Loucy (cell line): ENCODE measurements at regions not wholly inside any gene's neighbourhood (a gene's known extent, or its start where the extent isn't known, plus 50 kb on each side); places are given as distances from the start of the nearest gene placed in this dataset.
"Not testable (repeated sequence)": the region's sequence is repeated elsewhere in the genome, so short reads cannot be mapped to it uniquely, and the experiment has no call there.

Experiments
- H2AFZ ChIP-seq: fragments of 200-600 bp; sonication (generic); 2 replicates; pipeline ENCODE4 v1.6.0; 2016; ENCODE audit warnings: antibody characterized with exemption, mild to moderate bottlenecking, low read length, moderate library complexity
- H3F3A ChIP-seq: fragments of 200-600 bp; 2 replicates; pipeline ENCODE4 v1.6.0; 2016; ENCODE audit warnings: antibody characterized with exemption, low read depth, mild to moderate bottlenecking
- H3K27me3 ChIP-seq: fragments of 200-600 bp; sonication (generic); 2 replicates; pipeline ENCODE4 v1.6.1; 2014; ENCODE audit warnings: low read length, mild to moderate bottlenecking; ENCODE audit not compliant: insufficient read depth, poor library complexity, severe bottlenecking
- H3K36me3 ChIP-seq: fragments of 200-600 bp; sonication (generic); 2 replicates; pipeline ENCODE4 v1.6.1; 2016; ENCODE audit warnings: low read length; ENCODE audit not compliant: insufficient read depth
- H3K4me1 ChIP-seq: fragments of 200-600 bp; sonication (generic); 2 replicates; pipeline ENCODE4 v1.5.1; 2014; ENCODE audit warnings: low read length, mild to moderate bottlenecking; ENCODE audit not compliant: insufficient read depth, poor library complexity, severe bottlenecking
- H3K4me2 ChIP-seq: fragments of 200-600 bp; sonication (generic); 2 replicates; pipeline ENCODE4 v1.6.0; 2014; ENCODE audit warnings: antibody characterized with exemption, low read length, low read depth, mild to moderate bottlenecking; ENCODE audit not compliant: poor library complexity, severe bottlenecking
- H3K4me3 ChIP-seq: fragments of 200-600 bp; sonication (generic); 2 replicates; pipeline ENCODE4 v1.5.1; 2014; ENCODE audit warnings: low read length, mild to moderate bottlenecking, mixed read lengths; ENCODE audit not compliant: poor library complexity, severe bottlenecking
- H3K79me2 ChIP-seq: fragments of 200-600 bp; sonication (generic); 2 replicates; pipeline ENCODE4 v1.6.1; 2014; ENCODE audit warnings: low read length; ENCODE audit not compliant: insufficient read depth
- H3K9ac ChIP-seq: fragments of 200-600 bp; sonication (generic); 2 replicates; pipeline ENCODE4 v1.6.0; 2014; ENCODE audit warnings: mild to moderate bottlenecking, low read depth, low read length, moderate library complexity; ENCODE audit not compliant: poor library complexity, severe bottlenecking
- H3K9me2 ChIP-seq: fragments of 200-600 bp; sonication (generic); replicated peaks from 2 replicates; pipeline ENCODE4 v1.6.1; 2016; ENCODE audit warnings: low read depth, low read length, mixed read lengths
- H3K9me3 ChIP-seq: fragments of 200-600 bp; sonication (generic); 2 replicates; pipeline ENCODE4 v1.6.1; 2014; ENCODE audit warnings: mild to moderate bottlenecking, antibody characterized with exemption, low read length, low read depth; ENCODE audit not compliant: insufficient read depth
- H4K20me1 ChIP-seq: fragments of 200-600 bp; sonication (generic); 2 replicates; pipeline ENCODE4 v1.6.0; 2014; ENCODE audit warnings: antibody characterized with exemption, low read length, mild to moderate bottlenecking; ENCODE audit not compliant: insufficient read depth, poor library complexity, severe bottlenecking
- CTCF ChIP-seq: fragments of 200-600 bp; sonication (generic); conservative IDR thresholded peaks from 2 replicates; pipeline ENCODE4 v1.5.1; 2014; ENCODE audit warnings: mild to moderate bottlenecking, antibody characterized with exemption, low read length
- EZH2phosphoT487 ChIP-seq: fragments of 200-600 bp; IDR thresholded peaks from 2 replicates; pipeline ENCODE4 v1.6.1; 2018; ENCODE audit warnings: antibody characterized with exemption, mild to moderate bottlenecking, moderate library complexity, borderline replicate concordance

- Histone ChIP-seq H3K27me3 (no peaks in the 10 kb centered on the region), H3K4me1 (peaks cover 16% of the 10 kb centered on the region), H3K79me2 (no peaks in the 10 kb centered on the region), H2AFZ (no peak overlapping the region), H3K9ac (no peak overlapping the region), H3K4me2 (no peak overlapping the region), H3K9me2 (no peaks in the 10 kb centered on the region), H3F3A (no peaks in the 10 kb centered on the region), H3K36me3 (no peaks in the 10 kb centered on the region), H3K9me3 (no peaks in the 10 kb centered on the region), H4K20me1 (no peaks in the 10 kb centered on the region), H3K4me3 (no peak overlapping the region)
- TF ChIP-seq CTCF (no peak), EZH2phosphoT487 (no peak)
These were observed 608.5 kb downstream of the TMEM121 start for GRCh38 chr14:106134886-106135285.

- Histone ChIP-seq H4K20me1 (no peaks in the 10 kb centered on the region), H3F3A (no peaks in the 10 kb centered on the region), H3K9me3 (no peaks in the 10 kb centered on the region), H3K4me3 (no peak overlapping the region), H3K27me3 (no peaks in the 10 kb centered on the region), H3K4me1 (peaks cover 16% of the 10 kb centered on the region), H3K4me2 (no peak overlapping the region), H3K79me2 (no peaks in the 10 kb centered on the region), H3K9me2 (no peaks in the 10 kb centered on the region), H3K36me3 (no peaks in the 10 kb centered on the region), H2AFZ (no peak overlapping the region), H3K9ac (no peak overlapping the region)
- TF ChIP-seq CTCF (peak; percentile 37; the same call in 1 of the 2 replicates), EZH2phosphoT487 (no peak)
These were observed 615.1 kb downstream of the TMEM121 start for GRCh38 chr14:106141242-106142220.

GRCh38 chr14:106145731-106146130 lies 619.3 kb downstream of the TMEM121 start:
- H3K9ac ChIP-seq, H3K4me2 ChIP-seq: not testable (repeated sequence)
- H3K4me1 ChIP-seq, result peaks cover 20% of the 10 kb centered on the region

More at GRCh38 chr14:106145731-106146130, 619.3 kb downstream of the TMEM121 start:
- not testable (repeated sequence) for H3K4me3 ChIP-seq, H3K36me3 ChIP-seq, H3K79me2 ChIP-seq, H4K20me1 ChIP-seq, H3F3A ChIP-seq, H2AFZ ChIP-seq, H3K9me2 ChIP-seq, H3K27me3 ChIP-seq, H3K9me3 ChIP-seq
